Naive thymus-derived CD4-positive, alpha-beta T cell (primary cell): ENCODE measurements at regions not wholly inside any gene's neighbourhood (a gene's known extent, or its start where the extent isn't known, plus 50 kb on each side); places are given as distances from the start of the nearest gene placed in this dataset.

Source experiments
- ATAC-seq: fragments of 150-1000 bp; cut with Tn5 transposase; 2 replicates; pipeline ENCODE4 v1.10.0; 2021; ENCODE audit warnings: mild to moderate bottlenecking, moderate library complexity
- CTCF ChIA-PET: fragments of 350-600 bp; sonication (Branson Sonifier 250); formaldehyde crosslinking; loops from one replicate; lab custom pipeline; 2021; ENCODE audit warnings: antibody characterized with exemption; lab: Charles Lee
- POLR2A ChIA-PET: fragments of 350-600 bp; sonication (Branson Sonifier 250); formaldehyde crosslinking; loops from one replicate; lab custom pipeline; 2021; ENCODE audit warnings: antibody characterized with exemption, inconsistent platforms; lab: Charles Lee
- DNase-seq, 9 donors: peaks; one replicate each; pipeline versions ENCODE4 v3.0.0 to v3.0.0-alpha.2; 2020 to 2022; ENCODE audit warnings: mixed read lengths in 1 of 9
- H3K27ac ChIP-seq: one replicate; pipeline ENCODE4 v1.7.0; 2013; ENCODE audit warnings: mild to moderate bottlenecking, low read depth, low read length, moderate library complexity
- H3K27me3 ChIP-seq, 2 donors: one replicate each; pipeline ENCODE4 v1.7.0; 2013; ENCODE audit warnings: low read length in 2 of 2, mild to moderate bottlenecking in 2 of 2, moderate library complexity in 2 of 2; ENCODE audit not compliant: control insufficient read depth in 2 of 2, insufficient read depth in 2 of 2
- H3K36me3 ChIP-seq, 3 experiments: 1 replicate in 2 of 3; 2 replicates in 1 of 3; pipeline ENCODE4 v1.7.0; 2013; ENCODE audit warnings: low read length in 3 of 3, mild to moderate bottlenecking in 3 of 3, moderate library complexity in 1 of 3; ENCODE audit not compliant: insufficient read depth in 3 of 3, control insufficient read depth in 2 of 3
- H3K4me1 ChIP-seq, 2 donors: one replicate each; pipeline ENCODE4 v1.7.0; 2013; ENCODE audit warnings: low read length in 2 of 2, mild to moderate bottlenecking in 2 of 2, moderate library complexity in 1 of 2; ENCODE audit not compliant: control insufficient read depth in 2 of 2, insufficient read depth in 2 of 2
- H3K4me3 ChIP-seq: 2 replicates; pipeline ENCODE4 v1.7.0; 2013; ENCODE audit warnings: mild to moderate bottlenecking, low read length
- H3K9me3 ChIP-seq, 3 experiments: 1 replicate in 2 of 3; 2 replicates in 1 of 3; pipeline ENCODE4 v1.7.0; 2013; ENCODE audit warnings: low read length in 3 of 3; ENCODE audit not compliant: control insufficient read depth in 2 of 3
- H3K27ac Mint-ChIP-seq, 9 donors: one replicate each; pipeline ENCODE4 v1.8.0; 2020 to 2022; ENCODE audit warnings: mixed read lengths in 9 of 9, mild to moderate bottlenecking in 8 of 9, moderate library complexity in 5 of 9, inconsistent platforms in 2 of 9
- H3K27me3 Mint-ChIP-seq, 5 donors: one replicate each; pipeline ENCODE4 v1.8.0; 2021 to 2022; ENCODE audit warnings: mixed read lengths in 5 of 5, mild to moderate bottlenecking in 1 of 5
- H3K36me3 Mint-ChIP-seq, 5 donors: one replicate each; pipeline ENCODE4 v1.8.0; 2020 to 2022; ENCODE audit warnings: mixed read lengths in 5 of 5, mild to moderate bottlenecking in 3 of 5, inconsistent platforms in 1 of 5
- H3K4me1 Mint-ChIP-seq, 7 donors: one replicate each; pipeline ENCODE4 v1.8.0; 2020 to 2022; ENCODE audit warnings: mixed read lengths in 7 of 7, mild to moderate bottlenecking in 3 of 7, inconsistent platforms in 1 of 7
- H3K4me3 Mint-ChIP-seq, 10 donors: one replicate each; pipeline ENCODE4 v1.8.0; 2020 to 2022; ENCODE audit warnings: mild to moderate bottlenecking in 10 of 10, mixed read lengths in 10 of 10, moderate library complexity in 6 of 10, inconsistent platforms in 2 of 10
- H3K9me3 Mint-ChIP-seq, 11 donors: one replicate each; pipeline ENCODE4 v1.8.0; 2020 to 2022; ENCODE audit warnings: mixed read lengths in 11 of 11, mild to moderate bottlenecking in 4 of 11, inconsistent platforms in 1 of 11, moderate library complexity in 1 of 11
- intact Hi-C, 2 donors: fragments of 100-400 bp; cut with micrococcal nuclease; formaldehyde crosslinking; loops; one replicate each; pipeline ENCODE4 v1.15.1; 2023

DNA sequence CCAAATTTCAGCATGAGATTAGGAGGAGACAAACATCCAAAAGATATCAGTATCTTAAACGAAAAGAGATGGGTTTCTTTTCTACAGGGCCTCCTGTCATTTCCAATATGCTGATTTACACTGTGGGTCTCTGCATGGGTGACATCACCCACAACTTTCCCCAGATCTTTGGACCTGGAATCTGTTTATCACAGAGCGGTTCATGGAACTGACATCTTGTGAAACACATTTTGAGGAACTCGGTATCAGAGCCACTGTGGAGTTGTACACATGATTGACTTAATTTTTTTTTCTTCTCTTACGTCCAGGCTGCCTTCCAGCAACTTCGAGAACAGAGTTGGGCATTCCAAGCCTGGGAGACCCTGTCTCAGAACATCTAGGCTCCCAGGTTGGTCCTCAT, 80.2 kb upstream of the SERP2 start:
- peaks cover 0 to 26% (median 16%) of the 10 kb centered on the region in 7 donors for H3K4me1 Mint-ChIP-seq
- no peaks in the 10 kb centered on the region for H3K36me3 ChIP-seq
- CTCF ChIA-PET = no interaction called here
- no peaks in the 10 kb centered on the region for H3K27me3 ChIP-seq
- intact Hi-C loops = no loop called here
- ATAC-seq (no peak), DNase-seq (no peak)
- H3K27me3 Mint-ChIP-seq = peaks cover 11 to 21% (median 14%) of the 10 kb centered on the region in 5 donors
- no peak overlapping the region for H3K27ac ChIP-seq
- peaks cover 0 to 5% (median 0%) of the 10 kb centered on the region in 5 donors for H3K36me3 Mint-ChIP-seq
- peak overlapping the region in 3 of 9 donors; percentile 79 to 85 (median 79) for H3K27ac Mint-ChIP-seq
- H3K4me3 ChIP-seq = no peak overlapping the region
- H3K4me1 ChIP-seq = no peaks in the 10 kb centered on the region
- H3K4me3 Mint-ChIP-seq = peak overlapping the region in 2 of 10 donors; percentile 31 to 42
- POLR2A ChIA-PET = no interaction called here
- H3K9me3 Mint-ChIP-seq = peaks cover 0 to 10% (median 0%) of the 10 kb centered on the region in 11 donors
- H3K9me3 ChIP-seq = no peaks in the 10 kb centered on the region

DNA sequence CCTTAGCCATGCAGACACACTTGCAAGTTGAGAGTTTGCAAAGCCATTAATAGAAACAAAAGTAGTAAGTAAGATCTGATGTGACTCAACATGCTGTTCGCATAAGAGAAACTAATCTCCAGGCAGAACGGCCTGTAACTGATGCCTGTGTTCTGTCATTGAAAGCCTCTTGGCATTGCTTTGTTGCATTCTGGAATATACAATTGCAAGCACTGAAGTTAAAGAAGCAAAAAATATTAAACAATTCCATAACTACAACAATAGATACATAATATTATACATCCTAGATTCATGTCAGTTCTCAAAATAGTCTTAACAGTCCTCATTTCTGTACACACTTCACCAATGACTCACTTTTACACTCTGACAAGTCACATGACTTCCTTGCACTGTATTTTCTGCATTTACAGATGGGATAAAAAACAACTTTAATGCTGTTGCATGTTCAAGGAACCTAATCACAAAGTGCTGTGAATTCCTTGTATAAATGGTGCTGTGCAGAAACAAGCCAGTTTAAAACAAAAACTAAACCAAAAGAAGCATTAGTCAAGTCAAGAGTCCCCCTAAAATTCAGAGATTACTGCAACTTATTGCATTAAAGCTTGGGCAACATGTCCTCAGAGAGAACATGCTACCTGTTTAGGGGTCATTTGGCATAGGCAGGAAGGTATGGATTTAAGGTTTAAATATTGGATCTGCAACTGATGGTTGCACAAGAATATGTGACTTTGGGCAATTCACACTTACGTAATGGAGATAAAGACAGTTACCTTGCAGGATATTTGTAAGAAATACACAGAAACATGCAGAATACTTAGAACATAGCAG, 79.5 kb upstream of the SERP2 start:
- peak overlapping the region in 2 of 10 donors; percentile 33 to 42 for H3K4me3 Mint-ChIP-seq
- peak overlapping the region in 5 of 9 donors; percentile 30 to 85 (median 79) for H3K27ac Mint-ChIP-seq
- peaks cover 10 to 22% (median 14%) of the 10 kb centered on the region in 5 donors for H3K27me3 Mint-ChIP-seq
- H3K4me1 Mint-ChIP-seq = peaks cover 0 to 26% (median 16%) of the 10 kb centered on the region in 7 donors
- ATAC-seq = no peak
- Histone ChIP-seq H3K4me3 (no peak overlapping the region), H3K27me3 (no peaks in the 10 kb centered on the region), H3K4me1 (no peaks in the 10 kb centered on the region), H3K9me3 (no peaks in the 10 kb centered on the region), H3K36me3 (no peaks in the 10 kb centered on the region), H3K27ac (no peak overlapping the region)
- DNase-seq = no peak
- ChIA-PET POLR2A (no interaction called here), CTCF (no interaction called here)
- peaks cover 0 to 5% (median 0%) of the 10 kb centered on the region in 5 donors for H3K36me3 Mint-ChIP-seq
- peaks cover 0 to 11% (median 0%) of the 10 kb centered on the region in 11 donors for H3K9me3 Mint-ChIP-seq
- intact Hi-C loops = loop anchor here in 1 of 2 donors (2.0 kb wide), 1 partner anchor 35 kb away; no protein-coding TSS in a partner anchor

DNA sequence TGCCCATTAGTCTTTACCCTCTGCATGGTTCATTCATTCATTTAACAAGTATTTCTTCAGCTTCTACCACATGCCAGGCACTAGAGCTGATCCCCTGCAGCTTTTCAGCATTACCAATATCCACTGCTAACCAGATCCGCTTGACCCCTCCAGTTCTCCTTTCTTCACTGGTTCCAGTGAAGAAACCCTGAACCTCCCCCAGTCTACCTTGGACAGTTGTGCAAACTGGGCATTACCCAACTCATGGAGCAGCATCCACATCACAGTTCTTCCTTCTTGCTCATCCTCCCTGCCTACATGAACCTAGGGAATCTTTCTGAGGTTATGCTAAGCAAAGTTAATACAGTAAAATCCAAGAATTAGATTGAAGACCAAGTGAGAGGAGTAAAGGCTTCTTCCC, 78.7 kb upstream of the SERP2 start:
- Histone ChIP-seq H3K4me1 (no peaks in the 10 kb centered on the region), H3K4me3 (no peak overlapping the region), H3K27me3 (no peaks in the 10 kb centered on the region), H3K36me3 (no peaks in the 10 kb centered on the region), H3K27ac (no peak overlapping the region), H3K9me3 (no peaks in the 10 kb centered on the region)
- ATAC-seq (no peak), DNase-seq (no peak)
- no peak overlapping the region for H3K4me3 Mint-ChIP-seq
- intact Hi-C loops = loop anchor here in 1 of 2 donors (2.0 kb wide), 1 partner anchor 36 kb away; no protein-coding TSS in a partner anchor
- ChIA-PET POLR2A (no interaction called here), CTCF (no interaction called here)
- peaks cover 7 to 23% (median 11%) of the 10 kb centered on the region in 5 donors for H3K27me3 Mint-ChIP-seq
- H3K9me3 Mint-ChIP-seq = peaks cover 0 to 11% (median 0%) of the 10 kb centered on the region in 11 donors
- H3K36me3 Mint-ChIP-seq = peaks cover 0 to 5% (median 0%) of the 10 kb centered on the region in 5 donors
- H3K4me1 Mint-ChIP-seq = peaks cover 0 to 26% (median 16%) of the 10 kb centered on the region in 7 donors
- peak overlapping the region in 2 of 9 donors; percentile 79 to 85 for H3K27ac Mint-ChIP-seq

DNA sequence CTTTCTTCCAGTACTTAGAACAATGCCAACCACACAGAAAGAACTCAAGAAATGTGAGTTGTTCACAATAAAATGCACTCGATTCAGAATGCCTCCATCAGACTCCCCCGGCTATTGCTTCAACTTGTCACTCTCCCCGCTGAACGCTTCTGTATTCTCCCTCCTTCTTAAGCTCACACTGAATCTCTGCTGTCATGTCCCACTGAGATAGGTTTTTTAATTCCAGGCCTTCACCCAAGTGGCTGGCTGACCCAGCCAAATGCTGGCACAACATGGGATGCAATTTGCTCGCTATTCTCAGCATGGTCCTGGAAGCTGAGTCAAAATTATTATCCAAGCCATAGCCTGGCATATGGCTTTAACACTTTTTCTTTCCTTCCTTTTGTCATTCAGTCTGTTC, 76.8 kb upstream of the SERP2 start:
- peak overlapping the region in 2 of 9 donors; percentile 7 to 30 for H3K27ac Mint-ChIP-seq
- DNase-seq = no peak
- POLR2A ChIA-PET = no interaction called here
- ATAC-seq = no peak
- H3K4me3 ChIP-seq = no peak overlapping the region
- no peaks in the 10 kb centered on the region for H3K36me3 ChIP-seq
- CTCF ChIA-PET = no interaction called here
- no peaks in the 10 kb centered on the region for H3K4me1 ChIP-seq
- no peaks in the 10 kb centered on the region for H3K27me3 ChIP-seq
- H3K36me3 Mint-ChIP-seq = peaks cover 0 to 13% (median under 1%) of the 10 kb centered on the region in 5 donors
- H3K4me1 Mint-ChIP-seq = peaks cover 0 to 39% (median 16%) of the 10 kb centered on the region in 7 donors
- intact Hi-C loops = no loop called here
- H3K9me3 ChIP-seq = no peaks in the 10 kb centered on the region
- H3K9me3 Mint-ChIP-seq = peaks cover 0 to 20% (median 0%) of the 10 kb centered on the region in 11 donors
- H3K4me3 Mint-ChIP-seq = no peak overlapping the region
- peaks cover 0 to 11% (median 5%) of the 10 kb centered on the region in 5 donors for H3K27me3 Mint-ChIP-seq
- H3K27ac ChIP-seq = no peak overlapping the region

DNA sequence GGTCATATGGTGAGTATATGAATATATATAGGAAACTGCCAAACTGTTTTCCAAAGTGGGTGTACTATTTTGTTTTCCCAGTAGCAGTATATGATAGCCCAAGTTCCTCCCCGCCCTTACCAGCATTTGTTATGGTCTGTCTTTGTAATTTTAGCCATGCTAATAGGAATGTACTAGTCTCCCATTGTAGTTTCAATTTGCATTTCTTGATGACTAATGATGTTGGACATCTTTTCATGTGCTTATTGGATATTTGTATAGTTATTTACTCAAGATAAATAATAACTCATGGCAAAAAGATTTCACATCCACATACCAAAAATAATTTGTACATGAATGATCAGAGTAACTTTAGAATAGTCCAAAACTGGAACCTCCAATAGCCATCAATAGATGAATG, 75.3 kb upstream of the SERP2 start:
- Mint-ChIP-seq H3K27ac (no peak overlapping the region), H3K4me1 (peaks cover 0 to 33% (median 12%) of the 10 kb centered on the region in 7 donors), H3K36me3 (peaks cover 0 to 10% (median 0%) of the 10 kb centered on the region in 5 donors), H3K4me3 (no peak overlapping the region), H3K27me3 (peaks cover 0 to 11% (median 5%) of the 10 kb centered on the region in 5 donors), H3K9me3 (peaks cover 0 to 15% (median 0%) of the 10 kb centered on the region in 11 donors)
- no peaks in the 10 kb centered on the region for H3K9me3 ChIP-seq
- intact Hi-C loops = no loop called here
- H3K4me3 ChIP-seq = no peak overlapping the region
- ATAC-seq (no peak), DNase-seq (no peak)
- ChIA-PET CTCF (no interaction called here), POLR2A (no interaction called here)
- no peaks in the 10 kb centered on the region for H3K36me3 ChIP-seq
- no peaks in the 10 kb centered on the region for H3K4me1 ChIP-seq
- H3K27ac ChIP-seq = no peak overlapping the region
- H3K27me3 ChIP-seq = no peaks in the 10 kb centered on the region

DNA sequence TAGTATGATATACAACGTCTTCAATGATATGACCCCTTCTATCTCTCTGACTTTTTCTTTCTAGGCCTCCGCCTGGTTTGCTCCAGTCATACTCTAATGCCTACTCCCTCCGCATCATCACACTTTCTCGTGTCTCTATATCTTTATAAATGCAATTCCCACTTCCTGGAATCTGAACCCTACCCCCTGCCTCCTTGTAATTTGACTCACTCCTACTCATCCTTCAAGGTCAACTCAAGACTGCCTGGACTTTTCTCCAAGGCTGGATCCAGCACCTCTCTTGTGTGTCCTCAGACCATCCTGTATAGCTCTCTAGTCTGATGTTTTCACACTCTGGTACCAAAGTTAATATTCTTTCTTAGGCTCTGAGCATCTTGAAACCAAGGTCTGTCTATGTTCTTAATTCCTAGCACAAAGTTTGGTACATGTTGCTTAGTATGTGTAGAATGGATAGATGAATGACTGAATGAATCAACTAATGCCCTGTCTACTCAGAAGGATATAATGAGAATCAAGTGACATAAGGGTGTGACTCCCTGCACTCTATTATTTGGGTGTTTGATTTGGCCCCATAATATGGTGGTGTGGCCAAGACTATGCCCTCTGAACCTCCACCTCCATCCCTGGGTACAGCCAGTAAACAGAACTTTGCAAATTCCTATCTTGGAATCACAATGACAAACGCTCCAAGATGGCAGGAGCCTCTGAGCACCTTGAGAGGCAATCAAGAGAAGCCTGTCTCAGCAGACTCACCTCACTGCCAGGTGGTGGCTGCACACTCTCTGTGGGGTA, 74.3 kb upstream of the SERP2 start:
- POLR2A ChIA-PET = no interaction called here
- ATAC-seq (no peak), DNase-seq (no peak)
- Mint-ChIP-seq H3K27me3 (peaks cover 0 to 11% (median 5%) of the 10 kb centered on the region in 5 donors), H3K36me3 (peaks cover 0 to 10% (median 0%) of the 10 kb centered on the region in 5 donors), H3K27ac (peak overlapping the region in 1 of 9 donors; percentile 59), H3K4me1 (peaks cover 5 to 29% (median 8%) of the 10 kb centered on the region in 7 donors), H3K9me3 (peaks cover 0 to 12% (median 0%) of the 10 kb centered on the region in 11 donors), H3K4me3 (no peak overlapping the region)
- intact Hi-C loops = no loop called here
- Histone ChIP-seq H3K4me3 (no peak overlapping the region), H3K9me3 (no peaks in the 10 kb centered on the region), H3K36me3 (no peaks in the 10 kb centered on the region), H3K27me3 (no peaks in the 10 kb centered on the region), H3K27ac (no peak overlapping the region), H3K4me1 (no peaks in the 10 kb centered on the region)
- CTCF ChIA-PET = no interaction called here
